ENCODE measurements at regions not wholly inside any gene's neighbourhood (a gene's known extent, or its start where the extent isn't known, plus 50 kb on each side); places are given as distances from the start of the nearest gene placed in this dataset.

- WGBS, 2 donors: 73 to 77% methylated on average over 6 of the region's 6 CpGs
- no peak for ATAC-seq
- H3K27ac ChIP-seq: no peak overlapping the region
These were observed 86.0 kb downstream of the GCNT4 start for GRCh38 chr5:74966141-74967026.

GRCh38 chr5:74963407-74963806 lies 89.0 kb downstream of the GCNT4 start:
- no peaks in the 10 kb centered on the region for H3K9me3 ChIP-seq
- no peak for TF ChIP-seq CTCF (IDR thresholded peaks at IDR 0.05)
- no peaks in the 10 kb centered on the region for H3K4me1 ChIP-seq

More at GRCh38 chr5:74966141-74967026, 86.0 kb downstream of the GCNT4 start:
- Histone ChIP-seq H3K4me1 (no peaks in the 10 kb centered on the region), H3K36me3 (no peaks in the 10 kb centered on the region), H3K9me3 (no peaks in the 10 kb centered on the region), H3K4me3 (no peak overlapping the region), H3K27me3 (peaks cover 0 to 27% (median 5%) of the 10 kb centered on the region in 7 donors)
- no peak for TF ChIP-seq CTCF (IDR thresholded peaks at IDR 0.05)
- no peak for DNase-seq
- intact Hi-C loops (cut with DNase I): no loop called here

GRCh38 chr5:74957906-74958305 lies 91.7 kb upstream of the FAM169A start:
- H3K27me3 ChIP-seq: peaks cover 0 to 13% (median 0%) of the 10 kb centered on the region in 7 donors
- no peak for TF ChIP-seq CTCF (IDR thresholded peaks at IDR 0.05)
- WGBS, 2 donors: 34 to 39% methylated on average over 3 of the region's 3 CpGs
- no peaks in the 10 kb centered on the region for H3K4me1 ChIP-seq
- H3K4me3 ChIP-seq: no peak overlapping the region
- no peak overlapping the region for H3K27ac ChIP-seq
- ATAC-seq (no peak), DNase-seq (no peak)
- H3K9me3 ChIP-seq: peaks cover 0 to 5% (median 0%) of the 10 kb centered on the region in 11 donors
- no peaks in the 10 kb centered on the region for H3K36me3 ChIP-seq
- intact Hi-C loops (cut with DNase I): no loop called here

More at GRCh38 chr5:74963407-74963806, 89.0 kb downstream of the GCNT4 start:
- WGBS, 2 donors: 44 to 60% methylated on average over 3 of the region's 3 CpGs
- Histone ChIP-seq H3K4me3 (no peak overlapping the region), H3K36me3 (no peaks in the 10 kb centered on the region), H3K27ac (no peak overlapping the region), H3K27me3 (peaks cover 0 to 27% (median 5%) of the 10 kb centered on the region in 7 donors)
- ATAC-seq (no peak), DNase-seq (no peak)
- intact Hi-C loops (cut with DNase I): no loop called here

- WGBS, 2 donors: 88 to 92% methylated on average over 5 of the region's 5 CpGs
- H3K36me3 ChIP-seq: no peaks in the 10 kb centered on the region
- ATAC-seq: no peak
- DNase-seq: no peak
- peaks cover 0 to 5% (median 0%) of the 10 kb centered on the region in 11 donors for H3K9me3 ChIP-seq
- intact Hi-C loops (cut with DNase I): no loop called here
- no peak overlapping the region for H3K27ac ChIP-seq
- H3K27me3 ChIP-seq: peaks cover 0 to 6% (median 0%) of the 10 kb centered on the region in 7 donors
- H3K4me3 ChIP-seq: no peak overlapping the region
- no peak for TF ChIP-seq CTCF (IDR thresholded peaks at IDR 0.05)
- no peaks in the 10 kb centered on the region for H3K4me1 ChIP-seq
These were observed 91.0 kb upstream of the FAM169A start for GRCh38 chr5:74957029-74957784.
